CD4-positive, CD25-positive, alpha-beta regulatory T cell (primary cell): ENCODE measurements at regions not wholly inside any gene's neighbourhood (a gene's known extent, or its start where the extent isn't known, plus 50 kb on each side); places are given as distances from the start of the nearest gene placed in this dataset.
A peak's percentile ranks its signal among the peaks of the same experiment; 100 is the strongest.

Experiments used
- ATAC-seq, 2 donors: fragments of 150-1000 bp; cut with Tn5 transposase; one replicate each; pipeline ENCODE4 v1.10.0; 2021; ENCODE audit warnings: low read depth in 2 of 2, moderate number of reproducible peaks in 2 of 2, moderate library complexity in 1 of 2
- DNase-seq, 3 donors: peaks; one replicate each; pipeline versions ENCODE4 v3.0.0 to v3.0.0-alpha.2; 2012 to 2022; ENCODE audit warnings: mixed read lengths in 1 of 3
- H3K27ac ChIP-seq: one replicate; pipeline ENCODE4 v1.7.0; 2013; ENCODE audit warnings: mild to moderate bottlenecking, low read length; ENCODE audit not compliant: insufficient read depth, poor library complexity, severe bottlenecking
- H3K27me3 ChIP-seq: one replicate; pipeline ENCODE4 v1.7.0; 2013; ENCODE audit warnings: low read length; ENCODE audit not compliant: control insufficient read depth, insufficient read depth
- H3K36me3 ChIP-seq: one replicate; pipeline ENCODE4 v1.7.0; 2013; ENCODE audit warnings: mild to moderate bottlenecking, low read length, moderate library complexity; ENCODE audit not compliant: control insufficient read depth, insufficient read depth
- H3K4me1 ChIP-seq: 2 replicates; pipeline ENCODE4 v1.7.0; 2013; ENCODE audit warnings: mild to moderate bottlenecking, low read length; ENCODE audit not compliant: insufficient read depth, control insufficient read depth, poor library complexity, severe bottlenecking
- H3K4me3 ChIP-seq: one replicate; pipeline ENCODE4 v1.7.0; 2013; ENCODE audit warnings: low read depth, mild to moderate bottlenecking, low read length, moderate library complexity
- H3K9me3 ChIP-seq, 2 experiments: 1 replicate in 1 of 2; 2 replicates in 1 of 2; pipeline ENCODE4 v1.7.0; 2013; ENCODE audit warnings: low read length in 2 of 2, mild to moderate bottlenecking in 1 of 2, moderate library complexity in 1 of 2; ENCODE audit not compliant: control insufficient read depth in 2 of 2
- H3K27ac Mint-ChIP-seq, 3 donors: one replicate each; pipeline ENCODE4 v1.8.0; 2020 to 2022; ENCODE audit warnings: mild to moderate bottlenecking in 3 of 3, mixed read lengths in 3 of 3, moderate library complexity in 2 of 3
- H3K27me3 Mint-ChIP-seq: one replicate; pipeline ENCODE4 v1.8.0; 2022; ENCODE audit warnings: mild to moderate bottlenecking, mixed read lengths
- H3K36me3 Mint-ChIP-seq: one replicate; pipeline ENCODE4 v1.8.0; 2020; ENCODE audit warnings: mixed read lengths
- H3K4me1 Mint-ChIP-seq, 4 donors: one replicate each; pipeline ENCODE4 v1.8.0; 2020 to 2022; ENCODE audit warnings: mixed read lengths in 4 of 4, mild to moderate bottlenecking in 1 of 4
- H3K4me3 Mint-ChIP-seq, 4 donors: one replicate each; pipeline ENCODE4 v1.8.0; 2020 to 2022; ENCODE audit warnings: mild to moderate bottlenecking in 4 of 4, mixed read lengths in 4 of 4, moderate library complexity in 3 of 4
- H3K9me3 Mint-ChIP-seq, 7 donors: one replicate each; pipeline ENCODE4 v1.8.0; 2020 to 2022; ENCODE audit warnings: mixed read lengths in 7 of 7, mild to moderate bottlenecking in 3 of 7, moderate library complexity in 2 of 7

GRCh38 chr13:22114630-22115311, 443.9 kb downstream of the FGF9 start:
- Mint-ChIP-seq H3K27ac (peak overlapping the region in 2 of 3 donors; percentile 65 to 81), H3K27me3 (no peaks in the 10 kb centered on the region), H3K4me3 (peak overlapping the region in 2 of 4 donors; percentile 24 to 37), H3K4me1 (peaks cover 10 to 24% (median 16%) of the 10 kb centered on the region in 4 donors), H3K9me3 (peaks cover 0 to 3% (median 0%) of the 10 kb centered on the region in 7 donors), H3K36me3 (no peaks in the 10 kb centered on the region)
- H3K27me3 ChIP-seq = no peaks in the 10 kb centered on the region
- H3K27ac ChIP-seq = no peak overlapping the region
- no peak overlapping the region for H3K4me3 ChIP-seq
- no peaks in the 10 kb centered on the region for H3K36me3 ChIP-seq
- H3K4me1 ChIP-seq = peaks cover 10% of the 10 kb centered on the region
- DNase-seq (peak in 2 of 3 donors; percentile 11 to 51), ATAC-seq (peak; percentile 48 to 63)
- no peaks in the 10 kb centered on the region for H3K9me3 ChIP-seq

- no peak overlapping the region for H3K4me3 Mint-ChIP-seq
- peaks cover 10 to 21% (median 16%) of the 10 kb centered on the region in 4 donors for H3K4me1 Mint-ChIP-seq
- Histone ChIP-seq H3K36me3 (no peaks in the 10 kb centered on the region), H3K4me3 (no peak overlapping the region), H3K27ac (no peak overlapping the region), H3K4me1 (peaks cover 10% of the 10 kb centered on the region), H3K27me3 (no peaks in the 10 kb centered on the region), H3K9me3 (no peaks in the 10 kb centered on the region)
- no peak for ATAC-seq
- DNase-seq = no peak
- H3K27ac Mint-ChIP-seq = no peak overlapping the region
- H3K9me3 Mint-ChIP-seq = peaks cover 0 to 3% (median 0%) of the 10 kb centered on the region in 7 donors
- H3K27me3 Mint-ChIP-seq = no peaks in the 10 kb centered on the region
- peaks cover under 1% of the 10 kb centered on the region for H3K36me3 Mint-ChIP-seq
Observed at GRCh38 chr13:22118158-22118557, 447.3 kb downstream of the FGF9 start.

- no peak overlapping the region for H3K27ac ChIP-seq
- peaks cover 0 to 4% (median 0%) of the 10 kb centered on the region in 7 donors for H3K9me3 Mint-ChIP-seq
- DNase-seq (no peak), ATAC-seq (no peak)
- H3K36me3 ChIP-seq = no peaks in the 10 kb centered on the region
- H3K4me1 ChIP-seq = no peaks in the 10 kb centered on the region
- H3K27ac Mint-ChIP-seq = no peak overlapping the region
- peaks cover 4% of the 10 kb centered on the region for H3K36me3 Mint-ChIP-seq
- H3K4me1 Mint-ChIP-seq = peaks cover 0 to 1% (median under 1%) of the 10 kb centered on the region in 4 donors
- no peak overlapping the region for H3K4me3 ChIP-seq
- H3K4me3 Mint-ChIP-seq = no peak overlapping the region
- no peaks in the 10 kb centered on the region for H3K9me3 ChIP-seq
- no peaks in the 10 kb centered on the region for H3K27me3 ChIP-seq
- H3K27me3 Mint-ChIP-seq = peaks cover 4% of the 10 kb centered on the region
Observed at GRCh38 chr13:22120646-22121045, 449.8 kb downstream of the FGF9 start.

DNA sequence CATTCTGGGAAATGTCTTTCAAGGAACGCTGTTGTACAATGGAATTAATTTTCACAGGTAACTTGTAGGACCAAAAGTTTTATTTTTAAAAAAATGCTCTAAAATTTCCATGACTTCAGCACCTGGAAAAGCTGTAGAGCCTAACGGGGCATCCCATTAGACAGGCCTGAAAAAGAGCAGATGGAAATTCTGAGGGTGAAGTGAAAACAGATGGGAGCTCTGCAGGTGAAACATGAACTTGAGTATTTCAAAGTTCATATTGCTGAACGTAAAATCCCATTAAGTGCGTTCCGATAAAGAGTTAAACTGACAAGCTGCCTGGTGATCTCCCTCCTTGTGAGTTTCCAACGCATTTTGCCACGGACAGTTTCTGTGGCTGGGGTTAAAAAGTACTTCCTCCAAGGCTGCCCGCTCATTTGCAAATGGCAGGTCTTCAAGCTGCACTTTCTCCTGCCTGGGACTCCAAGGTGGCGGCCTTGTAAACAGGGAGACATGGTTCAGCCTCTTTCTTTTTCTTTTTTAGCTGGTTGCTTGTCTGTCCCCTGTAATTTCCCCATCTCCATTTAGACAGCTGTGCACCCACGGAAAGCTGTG, 450.4 kb downstream of the FGF9 start:
- DNase-seq (no peak), ATAC-seq (no peak)
- H3K4me1 Mint-ChIP-seq = peaks cover 0 to 7% (median 0%) of the 10 kb centered on the region in 4 donors
- Histone ChIP-seq H3K27ac (no peak overlapping the region), H3K27me3 (no peaks in the 10 kb centered on the region), H3K9me3 (no peaks in the 10 kb centered on the region), H3K4me1 (no peaks in the 10 kb centered on the region), H3K36me3 (no peaks in the 10 kb centered on the region), H3K4me3 (no peak overlapping the region)
- H3K4me3 Mint-ChIP-seq = no peak overlapping the region
- H3K36me3 Mint-ChIP-seq = peaks cover 4% of the 10 kb centered on the region
- no peak overlapping the region for H3K27ac Mint-ChIP-seq
- H3K27me3 Mint-ChIP-seq = peaks cover 4% of the 10 kb centered on the region
- peaks cover 0 to 4% (median 0%) of the 10 kb centered on the region in 7 donors for H3K9me3 Mint-ChIP-seq

DNA sequence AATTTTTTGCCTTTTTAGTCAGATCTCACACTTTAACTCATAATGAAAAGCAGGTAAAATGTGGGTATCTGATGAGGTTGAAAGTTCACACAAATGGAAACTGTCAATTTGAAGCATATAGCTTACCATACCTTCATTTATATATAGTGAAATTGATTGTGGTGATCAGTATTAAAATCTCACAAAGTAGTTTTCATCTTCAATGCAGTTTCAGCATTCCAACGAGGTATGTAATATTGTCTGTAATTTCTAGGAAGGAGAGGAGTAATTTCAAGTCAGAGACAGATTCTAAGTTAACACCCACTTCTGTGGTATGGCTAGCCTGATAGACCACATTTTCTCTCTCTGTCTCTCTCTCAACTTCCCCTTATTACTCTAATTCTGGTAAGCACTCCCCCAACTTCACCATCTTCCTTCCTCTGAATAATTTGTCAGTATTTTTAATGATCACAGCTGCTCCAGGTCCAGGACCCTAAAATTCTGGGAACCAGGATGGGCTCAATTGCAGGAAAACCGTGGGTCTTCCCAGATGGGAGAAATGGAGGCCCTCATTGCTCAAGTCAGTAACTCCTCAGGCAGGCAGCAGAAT, 455.7 kb downstream of the FGF9 start:
- no peak for ATAC-seq
- H3K27ac ChIP-seq = no peak overlapping the region
- Mint-ChIP-seq H3K27me3 (peaks cover 4% of the 10 kb centered on the region), H3K4me1 (peaks cover 0 to 15% (median 0%) of the 10 kb centered on the region in 4 donors), H3K27ac (no peak overlapping the region), H3K4me3 (no peak overlapping the region), H3K9me3 (peaks cover 0 to 12% (median 5%) of the 10 kb centered on the region in 7 donors), H3K36me3 (peaks cover 4% of the 10 kb centered on the region)
- no peak overlapping the region for H3K4me3 ChIP-seq
- H3K27me3 ChIP-seq = no peaks in the 10 kb centered on the region
- no peaks in the 10 kb centered on the region for H3K36me3 ChIP-seq
- no peaks in the 10 kb centered on the region for H3K4me1 ChIP-seq
- no peaks in the 10 kb centered on the region for H3K9me3 ChIP-seq
- DNase-seq = no peak

- no peak for ATAC-seq
- Histone ChIP-seq H3K36me3 (no peaks in the 10 kb centered on the region), H3K9me3 (no peaks in the 10 kb centered on the region), H3K4me3 (no peak overlapping the region), H3K4me1 (no peaks in the 10 kb centered on the region), H3K27me3 (no peaks in the 10 kb centered on the region), H3K27ac (no peak overlapping the region)
- no peak overlapping the region for H3K4me3 Mint-ChIP-seq
- no peak for DNase-seq
- H3K36me3 Mint-ChIP-seq = peaks cover 4% of the 10 kb centered on the region
- peaks cover 0 to 12% (median 5%) of the 10 kb centered on the region in 7 donors for H3K9me3 Mint-ChIP-seq
- peaks cover 0 to 15% (median 0%) of the 10 kb centered on the region in 4 donors for H3K4me1 Mint-ChIP-seq
- H3K27ac Mint-ChIP-seq = peak overlapping the region in 2 of 3 donors; percentile 9 to 10
- peaks cover 4% of the 10 kb centered on the region for H3K27me3 Mint-ChIP-seq
Observed at GRCh38 chr13:22127277-22128164, 456.6 kb downstream of the FGF9 start.
